OCI-LY1 (cell line): ENCODE measurements at regions not wholly inside any gene's neighbourhood (a gene's known extent, or its start where the extent isn't known, plus 50 kb on each side); places are given as distances from the start of the nearest gene placed in this dataset.
"Not testable (repeated sequence)": the region's sequence is repeated elsewhere in the genome, so short reads cannot be mapped to it uniquely, and the experiment has no call there.

Source experiments
- EZH2 ChIP-seq: fragments of 200-600 bp; sonication (generic), shearing (Covaris generic); IDR thresholded peaks from 2 replicates; pipeline ENCODE4 v1.8.0; 2017; ENCODE audit warnings: borderline replicate concordance, mixed run types, mild to moderate bottlenecking, antibody characterized with exemption, low read length, moderate library complexity, mixed read lengths
- TF ChIP-seq, protein P1 (sequence below): fragments of 200-600 bp; sonication (generic), shearing (Covaris generic); IDR thresholded peaks from 2 replicates; pipeline ENCODE4 v1.5.1; 2017; ENCODE audit warnings: mild to moderate bottlenecking, antibody characterized with exemption, low read length, moderate library complexity, mixed read lengths

GRCh38 chr7:19338512-19338911, 193.3 kb upstream of the FERD3L start:
- not testable (repeated sequence) for TF ChIP-seq EZH2
- TF ChIP-seq, protein P1, sequence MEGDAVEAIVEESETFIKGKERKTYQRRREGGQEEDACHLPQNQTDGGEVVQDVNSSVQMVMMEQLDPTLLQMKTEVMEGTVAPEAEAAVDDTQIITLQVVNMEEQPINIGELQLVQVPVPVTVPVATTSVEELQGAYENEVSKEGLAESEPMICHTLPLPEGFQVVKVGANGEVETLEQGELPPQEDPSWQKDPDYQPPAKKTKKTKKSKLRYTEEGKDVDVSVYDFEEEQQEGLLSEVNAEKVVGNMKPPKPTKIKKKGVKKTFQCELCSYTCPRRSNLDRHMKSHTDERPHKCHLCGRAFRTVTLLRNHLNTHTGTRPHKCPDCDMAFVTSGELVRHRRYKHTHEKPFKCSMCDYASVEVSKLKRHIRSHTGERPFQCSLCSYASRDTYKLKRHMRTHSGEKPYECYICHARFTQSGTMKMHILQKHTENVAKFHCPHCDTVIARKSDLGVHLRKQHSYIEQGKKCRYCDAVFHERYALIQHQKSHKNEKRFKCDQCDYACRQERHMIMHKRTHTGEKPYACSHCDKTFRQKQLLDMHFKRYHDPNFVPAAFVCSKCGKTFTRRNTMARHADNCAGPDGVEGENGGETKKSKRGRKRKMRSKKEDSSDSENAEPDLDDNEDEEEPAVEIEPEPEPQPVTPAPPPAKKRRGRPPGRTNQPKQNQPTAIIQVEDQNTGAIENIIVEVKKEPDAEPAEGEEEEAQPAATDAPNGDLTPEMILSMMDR: not testable (repeated sequence)
